ENCODE measurements at regions not wholly inside any gene's neighbourhood (a gene's known extent, or its start where the extent isn't known, plus 50 kb on each side); places are given as distances from the start of the nearest gene placed in this dataset.

- peaks cover 2% of the 10 kb centered on the region for H3K9me3 ChIP-seq (replicated peaks)
- TF ChIP-seq CTCF (IDR thresholded peaks at IDR 0.05; ENCODE audit: borderline replicate concordance), result no peak
- no peaks in the 10 kb centered on the region for H3K27me3 ChIP-seq (ENCODE audit: low read depth)
- intact Hi-C loops (cut with micrococcal nuclease), result no loop called here
- no peak overlapping the region for H3K4me3 ChIP-seq
- no peaks in the 10 kb centered on the region for H3K36me3 ChIP-seq
- H3K27ac ChIP-seq (replicated peaks), result no peak overlapping the region
- H3K4me1 ChIP-seq, result peaks cover 16% of the 10 kb centered on the region
- no peak for DNase-seq
These were observed 669.5 kb upstream of the MARCKS start for GRCh38 chr6:113187661-113188060.

- Histone ChIP-seq H3K4me1 (peaks cover 16% of the 10 kb centered on the region), H3K4me3 (no peak overlapping the region), H3K27ac (replicated peaks) (no peak overlapping the region), H3K27me3 (ENCODE audit: low read depth) (no peaks in the 10 kb centered on the region), H3K36me3 (no peaks in the 10 kb centered on the region), H3K9me3 (replicated peaks) (peaks cover 15% of the 10 kb centered on the region)
- intact Hi-C loops (cut with micrococcal nuclease), result no loop called here
- no peak for DNase-seq
- no peak for TF ChIP-seq CTCF (IDR thresholded peaks at IDR 0.05; ENCODE audit: borderline replicate concordance)
These were observed 668.2 kb upstream of the MARCKS start for GRCh38 chr6:113188962-113189361.

- Histone ChIP-seq H3K27me3 (ENCODE audit: low read depth) (no peaks in the 10 kb centered on the region), H3K4me3 (no peak overlapping the region), H3K4me1 (peaks cover 4% of the 10 kb centered on the region), H3K36me3 (no peaks in the 10 kb centered on the region), H3K27ac (replicated peaks) (no peak overlapping the region), H3K9me3 (replicated peaks) (peaks cover 15% of the 10 kb centered on the region)
- no peak for DNase-seq
- intact Hi-C loops (cut with micrococcal nuclease), result no loop called here
- peak; percentile 43 for TF ChIP-seq CTCF (IDR thresholded peaks at IDR 0.05; ENCODE audit: borderline replicate concordance)
These were observed 667.0 kb upstream of the MARCKS start for GRCh38 chr6:113190170-113190569.

GRCh38 chr6:113194090-113194489 is 663.1 kb upstream of the MARCKS start:
- Histone ChIP-seq H3K27me3 (ENCODE audit: low read depth) (no peaks in the 10 kb centered on the region), H3K9me3 (replicated peaks) (peaks cover 15% of the 10 kb centered on the region), H3K27ac (replicated peaks) (no peak overlapping the region), H3K36me3 (no peaks in the 10 kb centered on the region), H3K4me3 (no peak overlapping the region), H3K4me1 (no peaks in the 10 kb centered on the region)
- intact Hi-C loops (cut with micrococcal nuclease), result no loop called here
- no peak for TF ChIP-seq CTCF (IDR thresholded peaks at IDR 0.05; ENCODE audit: borderline replicate concordance)
- no peak for DNase-seq

- no peak for DNase-seq
- Histone ChIP-seq H3K36me3 (no peaks in the 10 kb centered on the region), H3K4me1 (no peaks in the 10 kb centered on the region), H3K27me3 (ENCODE audit: low read depth) (no peaks in the 10 kb centered on the region), H3K4me3 (no peak overlapping the region), H3K27ac (replicated peaks) (no peak overlapping the region), H3K9me3 (replicated peaks) (no peaks in the 10 kb centered on the region)
- intact Hi-C loops (cut with micrococcal nuclease), result no loop called here
- TF ChIP-seq CTCF (IDR thresholded peaks at IDR 0.05; ENCODE audit: borderline replicate concordance), result no peak
These were observed 654.1 kb upstream of the MARCKS start for GRCh38 chr6:113202852-113203714.

Data from left ventricle myocardium inferior (tissue), 1 donor.